ENCODE measurements at regions not wholly inside any gene's neighbourhood (a gene's known extent, or its start where the extent isn't known, plus 50 kb on each side); places are given as distances from the start of the nearest gene placed in this dataset.

DNA sequence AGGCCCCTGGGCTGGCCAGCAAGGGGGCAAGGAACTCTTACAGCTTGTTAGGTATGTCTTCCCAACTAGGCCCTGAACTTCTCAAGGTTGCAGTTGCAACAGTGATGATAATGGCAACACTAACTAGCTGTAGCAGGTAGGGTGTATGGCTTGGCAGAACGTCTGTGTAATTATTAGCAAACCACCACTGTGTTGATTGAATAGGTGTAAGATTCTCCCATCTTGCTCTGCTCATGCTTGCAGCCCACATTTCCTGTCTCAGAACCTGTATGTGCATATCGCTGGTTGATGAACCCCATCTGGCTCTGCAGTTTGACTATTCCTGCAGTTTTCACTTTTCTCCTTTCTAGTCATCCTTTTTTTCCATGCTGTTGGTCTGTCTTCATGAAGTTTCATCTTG lies 178.8 kb downstream of the KATNAL1 start:
- no peak for FAIRE-seq

DNA sequence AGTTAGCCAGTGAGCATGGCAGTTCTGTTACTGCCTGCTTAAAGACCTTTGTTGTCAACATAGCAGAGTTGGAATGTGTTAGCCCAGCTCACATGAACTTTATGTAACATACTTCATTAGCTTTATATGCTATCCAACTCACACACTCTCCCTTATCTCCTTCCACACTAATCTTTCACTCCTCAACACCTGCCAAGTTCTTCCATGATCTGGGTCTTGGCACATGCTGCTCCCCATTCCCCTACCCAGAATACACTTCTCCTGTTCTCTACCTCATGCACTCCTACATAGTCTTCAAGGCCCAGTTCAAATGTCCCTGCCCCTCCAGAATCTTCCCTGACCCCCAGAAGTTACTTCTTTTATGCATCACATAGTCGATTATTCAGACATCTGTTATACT lies 179.3 kb downstream of the KATNAL1 start:
- no peak for FAIRE-seq

More for the DNA sequence above, 178.8 kb downstream of the KATNAL1 start:
- no peak for DNase-seq (ENCODE audit: insufficient read length, low spot score)
- TF ChIP-seq CTCF (IDR thresholded peaks at IDR 0.05; ENCODE audit: insufficient read depth, missing control alignments): no peak

DNA sequence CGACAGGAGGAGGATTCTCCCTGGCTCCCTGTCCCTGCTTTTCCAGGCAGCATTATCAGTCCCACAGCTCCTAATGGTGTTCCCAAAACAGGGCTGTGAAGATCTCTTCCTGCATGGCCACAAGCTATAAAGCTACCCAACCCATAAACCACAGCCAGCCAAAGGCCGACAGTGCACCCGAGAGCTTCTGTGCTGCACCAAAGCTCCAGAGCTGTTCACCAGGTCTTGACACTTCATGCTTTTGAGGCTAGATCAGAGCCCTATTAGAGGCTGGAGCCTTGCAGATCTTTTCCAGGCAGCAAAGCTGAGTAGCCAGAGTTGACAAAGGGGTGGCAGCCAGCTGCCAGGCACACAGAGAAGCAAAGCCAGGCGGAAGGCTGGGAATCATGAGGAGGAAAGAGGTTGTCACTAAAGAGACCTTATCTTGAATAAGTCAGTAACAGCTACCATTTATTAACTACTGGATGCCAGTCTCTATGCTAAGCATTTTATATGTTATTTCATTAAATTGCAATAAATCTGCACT lies 180.4 kb downstream of the KATNAL1 start:
- no peak for TF ChIP-seq CTCF (IDR thresholded peaks at IDR 0.05; ENCODE audit: insufficient read depth, missing control alignments)
- FAIRE-seq: no peak
- no peak for DNase-seq (ENCODE audit: insufficient read length, low spot score)

More for the DNA sequence above, 179.3 kb downstream of the KATNAL1 start:
- DNase-seq (ENCODE audit: insufficient read length, low spot score): no peak
- TF ChIP-seq CTCF (IDR thresholded peaks at IDR 0.05; ENCODE audit: insufficient read depth, missing control alignments): no peak

GRCh38 chr13:30125422-30126073 lies 181.8 kb downstream of the KATNAL1 start:
- FAIRE-seq: no peak
- DNase-seq (ENCODE audit: insufficient read length, low spot score): no peak
- TF ChIP-seq CTCF (IDR thresholded peaks at IDR 0.05; ENCODE audit: insufficient read depth, missing control alignments): no peak

DNA sequence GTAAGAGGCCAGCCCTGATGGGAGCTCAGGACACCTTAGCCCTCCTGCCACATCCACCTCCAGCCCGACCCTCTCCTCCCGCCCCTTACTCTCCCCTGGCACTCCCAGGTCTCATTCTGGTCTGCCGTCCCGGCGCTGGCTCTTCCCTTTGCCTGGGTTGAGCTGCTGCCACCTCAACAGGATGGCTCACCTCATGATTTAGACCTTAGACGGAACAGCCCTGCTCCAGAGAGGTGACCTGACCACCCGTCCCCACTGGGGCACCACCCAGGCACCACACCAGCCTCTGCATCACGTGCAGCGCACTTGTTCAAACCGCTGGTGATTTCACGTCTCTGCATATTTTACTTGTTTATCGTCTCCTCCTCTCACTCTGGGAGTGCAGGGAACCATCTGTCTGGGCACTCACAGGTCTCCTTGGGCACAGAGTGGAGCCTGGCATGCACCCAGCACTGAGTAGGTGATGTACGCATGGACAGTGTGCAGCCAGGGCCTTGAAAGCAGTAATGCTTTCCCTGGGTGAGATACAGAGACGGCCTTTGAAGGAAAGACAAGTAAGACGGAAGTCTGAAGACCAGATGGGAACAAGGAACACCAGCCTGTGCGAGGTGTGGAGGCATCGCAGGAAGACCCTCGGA lies 183.1 kb downstream of the KATNAL1 start:
- no peak for TF ChIP-seq CTCF (IDR thresholded peaks at IDR 0.05; ENCODE audit: insufficient read depth, missing control alignments)
- no peak for DNase-seq (ENCODE audit: insufficient read length, low spot score)
- no peak for FAIRE-seq

DNA sequence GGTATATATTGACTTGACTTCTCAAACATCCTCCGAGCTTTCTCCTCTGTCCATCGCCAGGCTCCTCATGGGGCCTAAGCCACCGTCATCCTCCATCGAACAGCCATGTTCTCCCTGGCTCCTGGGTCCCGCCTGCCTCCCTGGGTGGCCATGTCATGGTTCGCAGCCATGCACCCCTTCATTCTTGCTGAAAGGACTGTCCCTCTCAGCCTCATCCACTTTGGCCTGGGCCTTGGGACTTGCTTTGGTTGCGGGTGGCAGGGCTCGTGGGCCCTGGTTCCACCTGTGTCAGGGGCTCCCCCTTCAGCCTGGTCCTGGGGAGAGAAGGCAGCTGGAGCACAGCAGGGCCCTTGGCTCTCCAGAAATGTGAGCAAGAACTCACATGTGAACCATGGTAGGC lies 183.8 kb downstream of the KATNAL1 start:
- FAIRE-seq (no peak), DNase-seq (ENCODE audit: insufficient read length, low spot score) (no peak)
- no peak for TF ChIP-seq CTCF (IDR thresholded peaks at IDR 0.05; ENCODE audit: insufficient read depth, missing control alignments)

DNA sequence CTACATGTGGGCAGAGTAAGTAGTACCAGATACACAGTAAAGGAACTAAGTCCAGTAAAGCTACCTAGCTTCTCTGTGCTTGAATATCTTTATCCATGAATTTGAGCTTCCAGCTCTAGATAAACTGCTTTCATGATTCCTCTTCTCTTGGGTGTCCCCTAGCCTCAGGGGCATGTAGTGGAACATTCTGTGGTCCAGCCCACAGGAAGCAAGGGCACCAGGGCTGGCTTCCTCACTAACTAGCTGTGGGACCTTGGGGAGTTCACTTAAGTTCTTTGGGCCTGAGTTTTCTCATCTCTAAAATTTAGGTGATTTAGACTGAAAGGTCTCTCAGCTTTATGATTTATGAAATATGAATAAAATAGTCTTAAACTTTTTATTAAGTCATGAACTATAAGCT lies 185.7 kb downstream of the KATNAL1 start:
- FAIRE-seq: no peak
- DNase-seq (ENCODE audit: insufficient read length, low spot score): no peak
- TF ChIP-seq CTCF (IDR thresholded peaks at IDR 0.05; ENCODE audit: insufficient read depth, missing control alignments): no peak

All from D721Med (cell line).